ENCODE measurements at regions not wholly inside any gene's neighbourhood (a gene's known extent, or its start where the extent isn't known, plus 50 kb on each side); places are given as distances from the start of the nearest gene placed in this dataset.

DNA sequence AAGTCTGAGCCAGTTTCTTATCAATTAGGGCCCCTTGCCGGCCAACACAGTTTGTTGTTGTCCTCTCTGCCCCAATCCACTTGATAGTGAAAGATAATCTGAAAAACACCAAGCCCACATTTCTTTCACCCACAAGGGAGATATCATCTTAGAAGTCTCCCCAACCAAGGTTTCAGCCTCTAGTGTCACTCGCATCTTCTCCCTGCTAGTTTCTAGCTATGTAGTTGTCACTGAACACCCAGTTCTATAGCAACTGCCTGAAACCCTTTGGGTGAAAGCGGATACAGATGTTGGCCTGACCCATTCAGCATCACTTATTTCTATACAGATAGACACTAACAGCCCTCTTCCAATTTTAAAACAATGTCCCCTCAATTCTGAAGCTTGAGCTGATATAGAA lies 116.3 kb downstream of the BMP15 start:
- TF ChIP-seq, protein P1, sequence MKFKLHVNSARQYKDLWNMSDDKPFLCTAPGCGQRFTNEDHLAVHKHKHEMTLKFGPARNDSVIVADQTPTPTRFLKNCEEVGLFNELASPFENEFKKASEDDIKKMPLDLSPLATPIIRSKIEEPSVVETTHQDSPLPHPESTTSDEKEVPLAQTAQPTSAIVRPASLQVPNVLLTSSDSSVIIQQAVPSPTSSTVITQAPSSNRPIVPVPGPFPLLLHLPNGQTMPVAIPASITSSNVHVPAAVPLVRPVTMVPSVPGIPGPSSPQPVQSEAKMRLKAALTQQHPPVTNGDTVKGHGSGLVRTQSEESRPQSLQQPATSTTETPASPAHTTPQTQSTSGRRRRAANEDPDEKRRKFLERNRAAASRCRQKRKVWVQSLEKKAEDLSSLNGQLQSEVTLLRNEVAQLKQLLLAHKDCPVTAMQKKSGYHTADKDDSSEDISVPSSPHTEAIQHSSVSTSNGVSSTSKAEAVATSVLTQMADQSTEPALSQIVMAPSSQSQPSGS (IDR thresholded peaks at IDR 0.05; ENCODE audit: low read length): no peak
- TF ChIP-seq JUN (IDR thresholded peaks at IDR 0.05; ENCODE audit: low read depth, low read length) (no peak), NRF1 (IDR thresholded peaks at IDR 0.05; ENCODE audit: low read depth, low read length) (no peak), BCL11A (IDR thresholded peaks at IDR 0.05; ENCODE audit: low read depth in 2 of 2, low read length in 2 of 2) (no peak), KDM5A (IDR thresholded peaks at IDR 0.05; ENCODE audit: low read length) (no peak), MAFK (IDR thresholded peaks at IDR 0.05; ENCODE audit: low read depth, low read length) (no peak)
- TF ChIP-seq, protein P2, sequence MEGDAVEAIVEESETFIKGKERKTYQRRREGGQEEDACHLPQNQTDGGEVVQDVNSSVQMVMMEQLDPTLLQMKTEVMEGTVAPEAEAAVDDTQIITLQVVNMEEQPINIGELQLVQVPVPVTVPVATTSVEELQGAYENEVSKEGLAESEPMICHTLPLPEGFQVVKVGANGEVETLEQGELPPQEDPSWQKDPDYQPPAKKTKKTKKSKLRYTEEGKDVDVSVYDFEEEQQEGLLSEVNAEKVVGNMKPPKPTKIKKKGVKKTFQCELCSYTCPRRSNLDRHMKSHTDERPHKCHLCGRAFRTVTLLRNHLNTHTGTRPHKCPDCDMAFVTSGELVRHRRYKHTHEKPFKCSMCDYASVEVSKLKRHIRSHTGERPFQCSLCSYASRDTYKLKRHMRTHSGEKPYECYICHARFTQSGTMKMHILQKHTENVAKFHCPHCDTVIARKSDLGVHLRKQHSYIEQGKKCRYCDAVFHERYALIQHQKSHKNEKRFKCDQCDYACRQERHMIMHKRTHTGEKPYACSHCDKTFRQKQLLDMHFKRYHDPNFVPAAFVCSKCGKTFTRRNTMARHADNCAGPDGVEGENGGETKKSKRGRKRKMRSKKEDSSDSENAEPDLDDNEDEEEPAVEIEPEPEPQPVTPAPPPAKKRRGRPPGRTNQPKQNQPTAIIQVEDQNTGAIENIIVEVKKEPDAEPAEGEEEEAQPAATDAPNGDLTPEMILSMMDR (IDR thresholded peaks at IDR 0.05; ENCODE audit: control extremely low read depth in 1 of 3, insufficient read depth in 1 of 3, low read depth in 1 of 3, low read length in 3 of 3): no peak
- TF ChIP-seq, protein P3, sequence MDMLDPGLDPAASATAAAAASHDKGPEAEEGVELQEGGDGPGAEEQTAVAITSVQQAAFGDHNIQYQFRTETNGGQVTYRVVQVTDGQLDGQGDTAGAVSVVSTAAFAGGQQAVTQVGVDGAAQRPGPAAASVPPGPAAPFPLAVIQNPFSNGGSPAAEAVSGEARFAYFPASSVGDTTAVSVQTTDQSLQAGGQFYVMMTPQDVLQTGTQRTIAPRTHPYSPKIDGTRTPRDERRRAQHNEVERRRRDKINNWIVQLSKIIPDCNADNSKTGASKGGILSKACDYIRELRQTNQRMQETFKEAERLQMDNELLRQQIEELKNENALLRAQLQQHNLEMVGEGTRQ (IDR thresholded peaks at IDR 0.05; ENCODE audit: low read length): no peak

All from H1 (cell line).